Left ventricle myocardium superior (tissue), 1 donor: ENCODE measurements at regions not wholly inside any gene's neighbourhood (a gene's known extent, or its start where the extent isn't known, plus 50 kb on each side); places are given as distances from the start of the nearest gene placed in this dataset.

Experiments
- ATAC-seq: fragments of 200-7000 bp; cut with Tn5 transposase; one replicate; pipeline ENCODE4 v1.9.1; 2020; ENCODE audit warnings: mild to moderate bottlenecking, moderate library complexity
- DNase-seq: peaks from one replicate; pipeline ENCODE4 v3.0.0-alpha.2; 2020
- intact Hi-C: fragments of 100-400 bp; cut with micrococcal nuclease; formaldehyde crosslinking; loops from one replicate; pipeline ENCODE4 v1.11.0; 2022
- donor health status: DM: no; HTN: yes; CAD: no; lungs with severe emphysema.

- no peak for ATAC-seq
- no peak for DNase-seq
- intact Hi-C loops = no loop called here
These were observed 98.9 kb upstream of the SLC6A6 start for GRCh38 chr3:14303336-14304100.

GRCh38 chr3:14304101-14305045 is 98.0 kb upstream of the SLC6A6 start:
- DNase-seq (no peak), ATAC-seq (peak; percentile 83)
- intact Hi-C loops = no loop called here

- DNase-seq = no peak
- ATAC-seq = no peak
- intact Hi-C loops = no loop called here
These were observed 97.1 kb upstream of the SLC6A6 start for GRCh38 chr3:14305324-14305723.

- intact Hi-C loops = no loop called here
- no peak for DNase-seq
- ATAC-seq = peak; percentile 56
These were observed 96.3 kb upstream of the SLC6A6 start for GRCh38 chr3:14306142-14306541.

GRCh38 chr3:14307656-14308302 is 94.6 kb upstream of the SLC6A6 start:
- DNase-seq (no peak), ATAC-seq (no peak)
- intact Hi-C loops = no loop called here

GRCh38 chr3:14311729-14312128 is 90.7 kb upstream of the SLC6A6 start:
- intact Hi-C loops = no loop called here
- ATAC-seq (no peak), DNase-seq (no peak)

- intact Hi-C loops = no loop called here
- DNase-seq (no peak), ATAC-seq (no peak)
These were observed 90.0 kb upstream of the SLC6A6 start for GRCh38 chr3:14312375-14312774.

- DNase-seq = no peak
- ATAC-seq = no peak
- intact Hi-C loops = no loop called here
These were observed 85.3 kb upstream of the SLC6A6 start for GRCh38 chr3:14317057-14317553.

GRCh38 chr3:14318646-14319045 is 83.8 kb upstream of the SLC6A6 start:
- no peak for DNase-seq
- intact Hi-C loops = no loop called here
- ATAC-seq = no peak

GRCh38 chr3:14319654-14320182 is 82.7 kb upstream of the SLC6A6 start:
- intact Hi-C loops = no loop called here
- peak; percentile 60 for ATAC-seq
- DNase-seq = no peak

GRCh38 chr3:14320219-14320618 is 82.2 kb upstream of the SLC6A6 start:
- ATAC-seq (no peak), DNase-seq (no peak)
- intact Hi-C loops = no loop called here

- DNase-seq (no peak), ATAC-seq (no peak)
- intact Hi-C loops = no loop called here
These were observed 80.4 kb upstream of the SLC6A6 start for GRCh38 chr3:14322001-14322400.

GRCh38 chr3:14322667-14323295 is 79.6 kb upstream of the SLC6A6 start:
- DNase-seq (no peak), ATAC-seq (no peak)
- intact Hi-C loops = no loop called here

GRCh38 chr3:14323401-14324223 is 78.8 kb upstream of the SLC6A6 start:
- DNase-seq = no peak
- ATAC-seq = peak; percentile 49
- intact Hi-C loops = no loop called here

- intact Hi-C loops = no loop called here
- ATAC-seq (peak; percentile 61), DNase-seq (no peak)
These were observed 78.0 kb upstream of the SLC6A6 start for GRCh38 chr3:14324224-14324944.

GRCh38 chr3:14328422-14328821 is 74.0 kb upstream of the SLC6A6 start:
- no peak for ATAC-seq
- intact Hi-C loops = no loop called here
- no peak for DNase-seq

- DNase-seq (no peak), ATAC-seq (no peak)
- intact Hi-C loops = no loop called here
These were observed 73.1 kb upstream of the SLC6A6 start for GRCh38 chr3:14329116-14329830.
